ENCODE measurements at regions not wholly inside any gene's neighbourhood (a gene's known extent, or its start where the extent isn't known, plus 50 kb on each side); places are given as distances from the start of the nearest gene placed in this dataset.
A peak's percentile ranks its signal among the peaks of the same experiment; 100 is the strongest.

DNA sequence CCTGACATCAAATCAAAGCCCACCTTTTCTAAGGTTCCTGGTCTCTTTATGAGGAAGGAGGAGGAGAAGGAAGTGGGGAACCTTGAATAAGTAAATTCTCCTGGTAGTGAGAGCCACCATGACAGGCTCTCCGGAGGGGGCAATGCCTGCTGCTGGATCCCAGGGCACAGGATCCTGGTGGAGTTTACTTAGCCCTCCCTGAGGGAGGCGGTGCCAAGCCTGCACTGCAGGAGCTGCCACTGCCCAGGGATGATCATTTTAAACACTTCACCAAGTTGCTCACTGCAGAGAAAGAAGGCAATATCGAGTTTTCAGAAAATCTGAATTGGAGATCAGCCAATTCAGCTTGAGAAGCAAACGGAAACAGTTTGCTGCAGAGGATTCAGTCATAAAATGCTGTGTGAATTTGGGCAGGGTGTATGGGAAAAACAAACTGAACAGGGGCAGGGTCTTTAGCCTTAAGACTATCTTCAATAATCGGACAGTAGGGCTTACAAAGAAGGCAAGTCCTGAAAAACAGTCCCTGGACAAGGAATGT lies 200.7 kb downstream of the RAD51AP2 start:
- Histone ChIP-seq H3K9ac (ENCODE audit: low read length) (no peak overlapping the region), H3K4me2 (ENCODE audit: low read length) (no peak overlapping the region), H3K9me3 (ENCODE audit: insufficient read depth, low read depth, low read length) (no peaks in the 10 kb centered on the region), H3K27me3 (ENCODE audit: insufficient read depth, low read length) (no peaks in the 10 kb centered on the region), H3K36me3 (ENCODE audit: insufficient read depth, low read length) (no peaks in the 10 kb centered on the region), H2AFZ (ENCODE audit: low read depth, low read length) (no peak overlapping the region), H4K20me1 (ENCODE audit: insufficient read depth, low read length) (no peaks in the 10 kb centered on the region), H3K27ac (ENCODE audit: low read depth, low read length) (no peak overlapping the region), H3K4me3 (ENCODE audit: insufficient read depth, low read depth, low read length) (no peak overlapping the region), H3K79me2 (ENCODE audit: insufficient read depth, low read length) (no peaks in the 10 kb centered on the region), H3K4me1 (ENCODE audit: insufficient read depth, low read length) (peaks cover 3% of the 10 kb centered on the region)
- no peak for DNase-seq (ENCODE audit: low read depth)
- no peaks in the 10 kb centered on the region for H3K9me3 Mint-ChIP-seq (ENCODE audit: unreplicated experiment)
- H3K4me3 Mint-ChIP-seq (ENCODE audit: unreplicated experiment) = no peak overlapping the region
- FAIRE-seq = no peak
- no peak overlapping the region for H3K27ac Mint-ChIP-seq (ENCODE audit: unreplicated experiment)
- peaks cover 4% of the 10 kb centered on the region for H3K4me1 Mint-ChIP-seq (ENCODE audit: low read depth, unreplicated experiment)
- H3K27me3 Mint-ChIP-seq (ENCODE audit: low read depth, unreplicated experiment) = peaks cover 6% of the 10 kb centered on the region
- H3K36me3 Mint-ChIP-seq (ENCODE audit: low read depth, unreplicated experiment) = no peaks in the 10 kb centered on the region
- TF ChIP-seq CTCF (IDR thresholded peaks at IDR 0.05; ENCODE audit: insufficient read depth, low read depth, low read length) (no peak), EZH2 (IDR thresholded peaks at IDR 0.05; ENCODE audit: insufficient read depth, low read length) (no peak)

DNA sequence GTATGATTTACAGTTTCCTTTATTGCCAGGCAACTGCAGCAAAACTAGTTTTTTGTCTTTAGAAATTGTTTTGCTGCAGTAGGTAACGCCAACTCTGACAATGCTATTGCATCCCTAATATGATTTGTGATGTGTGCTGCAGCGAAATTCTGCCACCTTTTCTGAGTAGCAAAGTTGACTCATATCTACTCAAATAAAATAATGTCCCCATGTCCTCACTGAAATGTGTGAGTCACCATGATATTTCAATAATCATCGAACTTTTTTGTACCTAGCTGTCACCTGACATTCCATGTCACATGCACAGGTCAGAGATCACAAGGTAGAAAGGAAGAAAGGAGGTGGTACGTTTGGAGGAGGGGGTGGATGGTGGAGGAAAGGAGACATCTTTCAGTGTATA lies 205.0 kb downstream of the RAD51AP2 start:
- no peak overlapping the region for H3K9ac ChIP-seq (ENCODE audit: low read length)
- no peaks in the 10 kb centered on the region for H3K79me2 ChIP-seq (ENCODE audit: insufficient read depth, low read length)
- H3K27ac ChIP-seq (ENCODE audit: low read depth, low read length) = no peak overlapping the region
- no peak for FAIRE-seq
- TF ChIP-seq EZH2 (IDR thresholded peaks at IDR 0.05; ENCODE audit: insufficient read depth, low read length) = no peak
- no peaks in the 10 kb centered on the region for H3K36me3 Mint-ChIP-seq (ENCODE audit: low read depth, unreplicated experiment)
- H3K9me3 ChIP-seq (ENCODE audit: insufficient read depth, low read depth, low read length) = no peaks in the 10 kb centered on the region
- no peaks in the 10 kb centered on the region for H3K36me3 ChIP-seq (ENCODE audit: insufficient read depth, low read length)
- H3K27me3 ChIP-seq (ENCODE audit: insufficient read depth, low read length) = no peaks in the 10 kb centered on the region
- H3K4me2 ChIP-seq (ENCODE audit: low read length) = peak overlapping the region; percentile 36
- H3K4me1 ChIP-seq (ENCODE audit: insufficient read depth, low read length) = peaks cover 3% of the 10 kb centered on the region
- H3K4me1 Mint-ChIP-seq (ENCODE audit: low read depth, unreplicated experiment) = peaks cover 20% of the 10 kb centered on the region
- DNase-seq (ENCODE audit: low read depth) = no peak
- H3K4me3 Mint-ChIP-seq (ENCODE audit: unreplicated experiment) = no peak overlapping the region
- H3K27ac Mint-ChIP-seq (ENCODE audit: unreplicated experiment) = no peak overlapping the region
- no peaks in the 10 kb centered on the region for H3K9me3 Mint-ChIP-seq (ENCODE audit: unreplicated experiment)
- no peak overlapping the region for H2AFZ ChIP-seq (ENCODE audit: low read depth, low read length)
- H3K4me3 ChIP-seq (ENCODE audit: insufficient read depth, low read depth, low read length) = no peak overlapping the region
- H3K27me3 Mint-ChIP-seq (ENCODE audit: low read depth, unreplicated experiment) = peaks cover 6% of the 10 kb centered on the region
- no peaks in the 10 kb centered on the region for H4K20me1 ChIP-seq (ENCODE audit: insufficient read depth, low read length)

DNA sequence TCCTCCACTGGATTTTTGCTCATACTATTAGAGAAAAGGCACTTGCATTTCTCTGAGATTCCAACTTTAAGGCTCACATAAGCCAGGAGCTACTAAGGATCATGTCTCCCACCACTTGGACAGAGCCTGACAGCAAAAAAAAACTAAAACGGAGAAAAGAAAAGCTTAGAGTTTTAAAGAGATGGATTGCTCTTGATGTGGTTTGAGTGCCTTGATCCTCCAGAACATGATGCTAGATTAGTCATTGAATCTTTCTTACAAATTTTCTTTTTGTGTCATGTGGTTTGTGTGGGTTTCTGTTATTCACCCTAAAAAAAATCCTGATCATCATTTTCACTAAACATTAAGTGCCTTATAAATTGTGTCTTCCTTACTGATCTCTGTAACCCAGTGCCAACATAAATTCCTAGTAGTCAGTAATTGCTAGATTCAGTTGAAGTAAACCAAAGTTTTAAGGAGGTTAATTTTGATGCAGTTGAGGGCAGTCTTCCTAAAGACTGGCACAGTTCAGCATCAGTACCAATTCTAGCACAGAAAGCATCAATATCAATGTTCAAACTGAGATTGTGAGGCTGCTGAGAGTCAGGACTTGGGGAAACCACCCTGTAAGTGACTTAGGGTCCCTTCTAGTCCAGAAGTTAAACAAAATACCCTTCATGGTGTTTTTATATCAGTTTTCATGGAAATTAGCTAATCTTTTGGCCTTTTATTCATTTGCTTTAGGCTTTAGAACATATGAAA lies 206.3 kb downstream of the RAD51AP2 start:
- FAIRE-seq = no peak

More for the DNA sequence above, 206.3 kb downstream of the RAD51AP2 start:
- Histone ChIP-seq H3K4me3 (ENCODE audit: insufficient read depth, low read depth, low read length) (no peak overlapping the region), H3K4me1 (ENCODE audit: insufficient read depth, low read length) (peaks cover 3% of the 10 kb centered on the region), H2AFZ (ENCODE audit: low read depth, low read length) (no peak overlapping the region), H4K20me1 (ENCODE audit: insufficient read depth, low read length) (no peaks in the 10 kb centered on the region), H3K9me3 (ENCODE audit: insufficient read depth, low read depth, low read length) (no peaks in the 10 kb centered on the region), H3K79me2 (ENCODE audit: insufficient read depth, low read length) (no peaks in the 10 kb centered on the region), H3K4me2 (ENCODE audit: low read length) (peak overlapping the region; percentile 34), H3K27ac (ENCODE audit: low read depth, low read length) (no peak overlapping the region), H3K27me3 (ENCODE audit: insufficient read depth, low read length) (no peaks in the 10 kb centered on the region), H3K9ac (ENCODE audit: low read length) (no peak overlapping the region), H3K36me3 (ENCODE audit: insufficient read depth, low read length) (no peaks in the 10 kb centered on the region)
- TF ChIP-seq EZH2 (IDR thresholded peaks at IDR 0.05; ENCODE audit: insufficient read depth, low read length) (no peak), CTCF (IDR thresholded peaks at IDR 0.05; ENCODE audit: insufficient read depth, low read depth, low read length) (no peak)
- no peak overlapping the region for H3K27ac Mint-ChIP-seq (ENCODE audit: unreplicated experiment)
- H3K27me3 Mint-ChIP-seq (ENCODE audit: low read depth, unreplicated experiment) = peaks cover 4% of the 10 kb centered on the region
- no peaks in the 10 kb centered on the region for H3K36me3 Mint-ChIP-seq (ENCODE audit: low read depth, unreplicated experiment)
- DNase-seq (ENCODE audit: low read depth) = peak; percentile 81
- peaks cover 21% of the 10 kb centered on the region for H3K4me1 Mint-ChIP-seq (ENCODE audit: low read depth, unreplicated experiment)
- H3K4me3 Mint-ChIP-seq (ENCODE audit: unreplicated experiment) = no peak overlapping the region
- no peaks in the 10 kb centered on the region for H3K9me3 Mint-ChIP-seq (ENCODE audit: unreplicated experiment)
